Fibroblast of lung (primary cell): ENCODE measurements at regions not wholly inside any gene's neighbourhood (a gene's known extent, or its start where the extent isn't known, plus 50 kb on each side); places are given as distances from the start of the nearest gene placed in this dataset.
A peak's percentile ranks its signal among the peaks of the same experiment; 100 is the strongest.

Source experiments
- DNase-seq, 2 donors: peaks; one replicate each; pipeline versions ENCODE4 v3.0.0 to v3.0.0-alpha.2; 2010; ENCODE audit warnings: low read depth in 2 of 2
- H2AFZ ChIP-seq: 2 replicates; pipeline ENCODE4 v1.5.1; 2012; ENCODE audit warnings: low read length, control low read depth, inconsistent platforms
- H3K27ac ChIP-seq: 2 replicates; pipeline ENCODE4 v1.5.1; 2011; ENCODE audit warnings: low read length, control low read depth; ENCODE audit not compliant: insufficient read depth
- H3K27me3 ChIP-seq: 2 replicates; pipeline ENCODE4 v1.5.1; 2011; ENCODE audit warnings: mild to moderate bottlenecking, low read length; ENCODE audit not compliant: control insufficient read depth, insufficient read depth
- H3K36me3 ChIP-seq: 2 replicates; pipeline ENCODE4 v1.5.1; 2011; ENCODE audit warnings: low read length; ENCODE audit not compliant: control insufficient read depth, insufficient read depth
- H3K4me1 ChIP-seq: 2 replicates; pipeline ENCODE4 v1.5.1; 2011; ENCODE audit warnings: low read length; ENCODE audit not compliant: control insufficient read depth, insufficient read depth; ENCODE audit errors: extremely low read depth
- H3K4me2 ChIP-seq: 2 replicates; pipeline ENCODE4 v1.5.1; 2011; ENCODE audit warnings: low read length, control low read depth; ENCODE audit not compliant: insufficient read depth; ENCODE audit errors: extremely low read depth
- H3K4me3 ChIP-seq, 4 experiments: fragments of 200-600 bp in 1 of 4; sonication (generic) in 1 of 4; replicated peaks in 1 of 4; 2 replicates each; pipeline ENCODE4 v1.5.1; 2011 to 2016; ENCODE audit warnings: low read length in 4 of 4, low read depth in 3 of 4, mild to moderate bottlenecking in 3 of 4, control low read depth in 2 of 4, inconsistent platforms in 1 of 4, mixed read lengths in 1 of 4; ENCODE audit not compliant: insufficient read depth in 1 of 4; ENCODE audit errors: control extremely low read depth in 1 of 4
- H3K79me2 ChIP-seq: 2 replicates; pipeline ENCODE4 v1.5.1; 2012; ENCODE audit warnings: mild to moderate bottlenecking, low read length, inconsistent platforms; ENCODE audit not compliant: control insufficient read depth, insufficient read depth
- H3K9ac ChIP-seq: 2 replicates; pipeline ENCODE4 v1.5.1; 2011; ENCODE audit warnings: mild to moderate bottlenecking, low read length, control low read depth; ENCODE audit not compliant: insufficient read depth
- H3K9me3 ChIP-seq: 2 replicates; pipeline ENCODE4 v1.5.1; 2012; ENCODE audit warnings: low read depth, low read length; ENCODE audit not compliant: control insufficient read depth, insufficient read depth
- H4K20me1 ChIP-seq: 2 replicates; pipeline ENCODE4 v1.5.1; 2011; ENCODE audit warnings: low read length; ENCODE audit not compliant: control insufficient read depth, insufficient read depth; ENCODE audit errors: extremely low read depth
- CTCF ChIP-seq, 2 donors: IDR thresholded peaks in 1 of 2; conservative IDR thresholded peaks in 1 of 2; 1 replicate in 1 of 2; 2 replicates in 1 of 2; pipeline ENCODE4 v1.5.1; 2011 to 2012; ENCODE audit warnings: low read length in 2 of 2, control low read depth in 1 of 2, inconsistent platforms in 1 of 2, low read depth in 1 of 2, mild to moderate bottlenecking in 1 of 2
- EZH2 ChIP-seq: IDR thresholded peaks from 2 replicates; pipeline ENCODE4 v1.5.1; 2012; ENCODE audit warnings: low read length, control low read depth, mild to moderate bottlenecking; ENCODE audit errors: missing control alignments

GRCh38 chr5:106648401-106648800, 1022.3 kb downstream of the EFNA5 start:
- H3K27me3 ChIP-seq = no peaks in the 10 kb centered on the region
- H3K9me3 ChIP-seq = no peaks in the 10 kb centered on the region
- peak in 1 of 2 donors; percentile 11 for DNase-seq
- H3K9ac ChIP-seq = no peak overlapping the region
- no peaks in the 10 kb centered on the region for H3K4me1 ChIP-seq
- H3K79me2 ChIP-seq = no peaks in the 10 kb centered on the region
- no peaks in the 10 kb centered on the region for H4K20me1 ChIP-seq
- H3K27ac ChIP-seq = no peak overlapping the region
- no peaks in the 10 kb centered on the region for H3K36me3 ChIP-seq
- H2AFZ ChIP-seq = no peak overlapping the region
- H3K4me2 ChIP-seq = no peak overlapping the region
- TF ChIP-seq CTCF (conservative IDR thresholded peaks at IDR 0.05 in 1 of 2, IDR thresholded peaks at IDR 0.05 in 1 of 2; ENCODE audit: low read depth in 1 of 2, low read length in 2 of 2) (no peak), EZH2 (no peak)
- H3K4me3 ChIP-seq = no peak overlapping the region

- Histone ChIP-seq H3K27ac (no peak overlapping the region), H3K79me2 (no peaks in the 10 kb centered on the region), H3K27me3 (no peaks in the 10 kb centered on the region), H3K4me2 (no peak overlapping the region), H4K20me1 (no peaks in the 10 kb centered on the region), H3K36me3 (no peaks in the 10 kb centered on the region), H3K9me3 (no peaks in the 10 kb centered on the region), H2AFZ (no peak overlapping the region), H3K4me1 (no peaks in the 10 kb centered on the region), H3K4me3 (no peak overlapping the region), H3K9ac (no peak overlapping the region)
- no peak for TF ChIP-seq EZH2
- no peak for TF ChIP-seq CTCF (conservative IDR thresholded peaks at IDR 0.05 in 1 of 2, IDR thresholded peaks at IDR 0.05 in 1 of 2; ENCODE audit: low read depth in 1 of 2, low read length in 2 of 2)
- no peak for DNase-seq
Observed at GRCh38 chr5:106646106-106646505, 1024.6 kb downstream of the EFNA5 start.

GRCh38 chr5:106640511-106640910, 1030.2 kb downstream of the EFNA5 start:
- Histone ChIP-seq H3K4me2 (no peak overlapping the region), H3K9ac (no peak overlapping the region), H3K9me3 (no peaks in the 10 kb centered on the region), H3K36me3 (no peaks in the 10 kb centered on the region), H3K4me1 (no peaks in the 10 kb centered on the region), H4K20me1 (no peaks in the 10 kb centered on the region), H3K27ac (no peak overlapping the region), H2AFZ (no peak overlapping the region), H3K27me3 (no peaks in the 10 kb centered on the region), H3K4me3 (no peak overlapping the region), H3K79me2 (no peaks in the 10 kb centered on the region)
- DNase-seq = peak in 1 of 2 donors; percentile 7
- TF ChIP-seq EZH2 = no peak
- TF ChIP-seq CTCF (conservative IDR thresholded peaks at IDR 0.05 in 1 of 2, IDR thresholded peaks at IDR 0.05 in 1 of 2; ENCODE audit: low read depth in 1 of 2, low read length in 2 of 2) = no peak
